HG03469 (cell line): ENCODE measurements at regions not wholly inside any gene's neighbourhood (a gene's known extent, or its start where the extent isn't known, plus 50 kb on each side); places are given as distances from the start of the nearest gene placed in this dataset.

Experiments used
- ATAC-seq: cut with Tn5 transposase; IDR thresholded peaks from one replicate; pipeline ENCODE4 v1.9.1; 2021; ENCODE audit warnings: mild to moderate bottlenecking, moderate library complexity, moderate number of reproducible peaks; ENCODE audit not compliant: unreplicated experiment

DNA sequence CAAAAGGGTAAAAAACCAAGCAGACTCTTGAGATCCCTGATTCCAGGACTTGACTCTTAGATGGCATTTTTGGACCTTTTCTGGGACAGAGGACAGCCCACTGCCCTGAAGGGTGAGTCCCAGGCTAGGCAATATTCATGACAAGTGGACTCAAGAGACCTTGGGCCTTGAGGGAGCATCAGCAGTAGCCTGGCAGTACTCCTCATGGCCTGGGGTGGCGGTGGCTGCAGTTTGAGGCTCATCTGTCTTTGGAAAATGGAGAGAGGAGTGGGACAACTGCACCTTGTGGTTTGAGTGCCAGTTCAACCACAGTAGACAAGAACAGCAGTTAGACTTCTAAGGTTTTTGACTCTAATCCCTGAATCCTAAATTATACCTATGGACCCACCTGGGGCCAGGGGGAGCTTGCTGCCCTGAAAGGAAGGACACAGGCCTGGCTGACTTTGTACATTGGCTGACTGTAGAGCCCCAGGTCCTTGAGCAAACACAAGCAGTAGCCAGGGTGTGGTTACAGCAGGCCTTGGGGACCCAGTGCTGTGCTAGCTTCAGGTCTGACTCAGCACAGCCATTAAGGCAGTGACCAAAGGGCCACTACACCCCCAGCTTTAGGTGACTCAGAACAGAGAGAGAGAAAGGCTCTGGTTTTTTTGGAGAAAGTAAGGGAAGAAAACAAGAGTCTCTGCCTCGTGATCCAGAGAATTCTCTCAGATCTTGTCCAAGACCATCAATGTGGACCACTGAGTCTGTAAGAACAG is 1023.2 kb downstream of the KCNT2 start:
- no peak for ATAC-seq

DNA sequence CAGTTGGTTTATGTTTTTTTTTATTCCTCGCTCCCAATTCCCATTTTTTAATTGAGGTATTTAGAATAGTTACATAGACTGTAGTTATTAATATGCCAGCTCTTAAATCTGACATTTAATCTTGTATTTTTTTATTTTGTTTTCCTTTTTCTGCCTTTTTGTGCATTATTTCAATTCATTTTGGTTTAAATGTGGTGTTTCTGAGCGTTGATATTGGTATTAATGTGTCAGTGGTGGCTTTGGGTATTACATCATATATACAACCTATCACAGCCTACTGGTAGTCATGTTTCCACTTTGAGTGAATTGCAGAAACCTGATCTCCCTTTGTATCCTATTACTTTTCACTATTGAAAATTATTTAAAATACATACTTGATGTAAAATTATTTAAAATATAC is 1027.3 kb downstream of the KCNT2 start:
- ATAC-seq = no peak

GRCh38 chr1:195577748-195578147 is 1030.5 kb downstream of the KCNT2 start:
- no peak for ATAC-seq

DNA sequence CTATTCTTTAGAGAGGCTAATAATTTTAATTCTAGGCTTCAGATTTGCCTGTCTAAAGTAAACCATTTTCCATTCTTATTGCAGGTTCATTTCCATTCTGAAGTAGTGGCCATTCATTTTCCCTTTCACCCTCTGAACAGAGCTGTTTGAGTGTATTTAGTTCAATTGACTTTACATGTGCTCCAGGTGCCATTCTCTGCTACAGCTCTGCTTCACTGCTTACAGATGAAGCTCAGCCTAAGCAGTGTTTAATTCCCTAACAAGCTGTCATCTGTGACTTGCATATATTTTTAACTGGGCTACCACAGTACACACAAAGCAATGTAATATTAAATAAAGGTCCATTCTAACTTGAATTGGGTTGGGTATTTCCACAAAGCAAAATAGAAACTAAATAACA is 1031.6 kb downstream of the KCNT2 start:
- no peak for ATAC-seq

- ATAC-seq = no peak
Observed at GRCh38 chr1:195574511-195574910, 1033.7 kb downstream of the KCNT2 start.

DNA sequence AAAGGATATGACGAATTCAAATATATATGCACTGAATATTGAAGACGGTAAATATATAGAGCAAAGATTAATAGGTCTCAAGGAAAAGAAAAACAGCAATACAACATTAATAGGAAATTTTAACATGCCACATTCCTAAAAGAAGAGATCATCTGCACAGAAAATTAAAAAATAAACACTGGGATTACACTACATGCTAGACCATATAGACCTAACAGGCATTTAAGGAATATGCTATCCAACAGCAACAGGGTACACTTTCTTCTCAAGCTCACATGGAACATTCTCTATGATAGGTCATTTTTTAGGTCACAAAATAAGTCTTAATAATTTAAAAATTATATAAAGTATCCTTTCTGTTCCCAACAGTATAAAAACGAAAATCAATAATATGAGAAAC is 1038.3 kb downstream of the KCNT2 start:
- no peak for ATAC-seq

GRCh38 chr1:195568389-195568788 is 1039.9 kb downstream of the KCNT2 start:
- no peak for ATAC-seq

GRCh38 chr1:195562074-195562473 is 1046.2 kb downstream of the KCNT2 start:
- ATAC-seq = no peak

DNA sequence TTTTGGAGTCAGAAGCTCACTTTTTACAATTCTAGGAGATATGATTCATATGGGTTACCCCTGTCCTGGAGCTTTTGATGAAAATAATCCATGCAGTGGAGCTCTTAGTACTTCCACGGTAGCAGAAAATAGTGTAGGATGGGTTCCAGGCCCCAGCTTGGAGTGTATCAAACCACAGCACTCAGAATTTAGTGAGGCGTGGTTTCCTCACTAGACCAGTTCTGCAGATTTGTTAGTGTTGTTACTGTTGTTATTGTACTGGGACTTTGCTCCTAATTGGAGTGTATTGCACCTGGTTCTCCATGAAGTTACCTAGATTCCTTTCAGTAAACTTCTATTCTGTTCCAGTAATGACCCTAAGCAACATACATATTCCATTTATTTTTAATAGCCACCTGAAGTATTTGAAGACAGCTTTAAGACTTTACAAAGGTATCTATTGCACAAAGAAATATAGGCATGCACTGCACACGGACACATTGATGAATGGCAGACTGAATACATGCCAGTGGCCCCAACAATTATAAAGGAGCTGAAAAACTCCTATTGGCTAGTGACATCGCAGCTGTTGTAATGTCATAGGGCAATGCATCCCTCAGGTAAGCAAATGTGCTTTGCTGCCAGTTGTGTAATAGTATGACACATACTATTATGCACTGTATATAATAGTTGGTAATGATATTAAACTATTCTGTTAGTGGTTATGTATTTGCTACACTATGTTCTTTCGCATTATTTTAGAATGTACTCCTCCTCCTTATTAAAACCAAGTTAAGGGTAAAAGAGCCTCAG is 1058.0 kb downstream of the KCNT2 start:
- no peak for ATAC-seq

- no peak for ATAC-seq
Observed at GRCh38 chr1:195530961-195531360, 1077.3 kb downstream of the KCNT2 start.

- ATAC-seq = no peak
Observed at GRCh38 chr1:195529881-195530280, 1078.4 kb downstream of the KCNT2 start.

- no peak for ATAC-seq
Observed at GRCh38 chr1:195520757-195521156, 1087.5 kb downstream of the KCNT2 start.

DNA sequence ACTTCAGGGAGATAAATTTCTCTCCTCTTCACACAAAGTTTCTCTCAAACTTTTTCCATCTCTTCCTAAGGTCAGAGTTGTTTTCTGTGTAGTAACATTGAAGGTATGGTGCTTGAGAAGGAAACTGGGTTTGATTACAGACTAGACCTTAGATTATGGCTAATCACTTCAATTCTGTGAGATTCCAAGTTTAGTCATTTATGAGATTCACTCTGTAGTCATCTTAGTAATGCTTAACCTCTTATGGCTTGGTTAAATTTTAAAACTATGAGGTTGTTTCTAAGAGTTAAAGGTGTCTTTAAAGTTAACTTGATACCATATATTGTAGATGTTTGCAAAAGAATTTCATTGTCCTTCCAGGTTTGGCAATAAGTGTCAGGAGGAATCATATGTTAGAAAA is 1092.2 kb downstream of the KCNT2 start:
- no peak for ATAC-seq

GRCh38 chr1:195511501-195511900 is 1096.7 kb downstream of the KCNT2 start:
- no peak for ATAC-seq

DNA sequence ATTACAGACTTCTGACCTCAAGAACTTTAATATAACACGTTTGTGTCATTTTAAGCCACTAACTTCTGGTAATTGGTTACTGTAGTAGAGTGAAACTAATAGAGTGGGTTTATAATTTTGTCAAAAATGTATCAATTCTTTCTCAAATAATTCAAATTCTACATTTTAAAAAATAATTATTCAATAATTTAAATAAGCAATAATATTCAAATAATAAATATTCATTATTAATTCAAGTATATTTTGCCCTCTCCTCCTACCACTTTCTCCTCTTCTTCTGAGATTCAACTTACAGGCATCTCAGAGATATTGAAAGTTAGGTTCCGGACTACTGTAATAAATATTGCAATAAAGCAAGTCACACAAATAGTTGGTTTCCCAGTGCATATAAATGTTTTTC is 1107.1 kb downstream of the KCNT2 start:
- no peak for ATAC-seq

- no peak for ATAC-seq
Observed at GRCh38 chr1:195495720-195496635, 1112.3 kb downstream of the KCNT2 start.

DNA sequence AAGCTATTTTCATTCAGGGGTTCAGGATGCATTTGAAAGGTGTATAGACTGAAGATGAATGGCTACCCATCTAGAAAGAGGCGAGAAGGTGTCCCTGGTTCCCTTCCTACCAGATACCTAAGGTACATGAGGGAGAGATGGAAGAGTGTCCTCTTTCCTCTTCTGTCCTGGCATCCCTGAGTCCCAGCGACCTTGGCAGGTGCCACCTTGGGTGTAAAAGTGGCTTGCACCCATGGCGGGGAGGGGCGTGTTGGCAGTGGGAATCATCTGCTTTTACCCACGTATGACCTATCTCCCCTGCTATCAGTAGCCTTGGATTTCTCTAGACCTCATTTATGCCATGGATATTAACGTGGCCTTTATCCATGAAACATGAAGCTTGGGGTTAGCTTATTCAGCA is 1126.1 kb downstream of the KCNT2 start:
- ATAC-seq = no peak

GRCh38 chr1:195481293-195481692 is 1126.9 kb downstream of the KCNT2 start:
- no peak for ATAC-seq

DNA sequence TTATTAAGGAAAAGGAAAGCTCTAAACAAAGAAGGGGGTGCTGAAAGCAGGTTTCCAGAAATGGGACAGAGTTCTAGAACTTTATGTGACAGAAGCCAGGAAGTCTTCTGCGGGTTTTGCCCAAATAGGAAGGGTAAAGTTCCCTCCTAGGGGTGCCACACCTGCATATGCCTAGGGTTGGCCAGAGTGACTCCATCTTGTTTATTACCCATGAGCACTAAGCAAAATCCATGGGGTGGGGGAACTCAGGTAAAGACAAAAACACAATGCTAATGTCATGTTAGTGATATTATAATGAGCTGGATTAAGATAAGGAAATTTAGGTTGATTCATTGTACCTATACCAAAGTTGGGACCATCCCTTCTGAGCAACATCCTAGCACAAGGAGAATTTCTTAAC is 1132.7 kb downstream of the KCNT2 start:
- ATAC-seq = no peak

DNA sequence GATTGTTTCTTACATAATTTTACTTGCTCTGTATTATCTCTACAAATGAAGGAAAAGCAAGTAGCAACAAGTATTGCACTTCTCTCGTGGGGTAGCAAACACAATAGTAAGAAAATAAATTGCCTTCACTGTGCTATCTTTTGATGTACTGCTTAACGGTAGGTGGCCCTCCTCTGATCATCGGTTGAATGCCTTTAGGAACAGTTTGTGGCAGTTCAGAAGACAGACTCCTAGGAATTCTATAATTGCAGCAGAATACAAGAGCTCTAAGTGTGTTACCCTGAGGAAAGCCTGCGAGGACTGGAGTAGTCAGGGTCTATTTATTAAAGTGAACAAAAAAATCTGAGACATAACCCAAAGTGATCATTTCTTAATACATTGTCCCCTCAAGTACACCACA is 1135.9 kb downstream of the KCNT2 start:
- no peak for ATAC-seq

- no peak for ATAC-seq
Observed at GRCh38 chr1:195466639-195467038, 1141.6 kb downstream of the KCNT2 start.
